H1 (cell line): ENCODE measurements at regions not wholly inside any gene's neighbourhood (a gene's known extent, or its start where the extent isn't known, plus 50 kb on each side); places are given as distances from the start of the nearest gene placed in this dataset.

Experiments used
- CTCF ChIA-PET: fragments of 300-600 bp; sonication (Branson Sonifier 250); formaldehyde crosslinking; loops from one replicate; lab custom pipeline; 2021; ENCODE audit not compliant: partially characterized antibody; lab: Charles Lee
- POLR2A ChIA-PET: fragments of 300-600 bp; sonication (Branson Sonifier 250); formaldehyde crosslinking; loops from one replicate; lab custom pipeline; 2021; ENCODE audit warnings: inconsistent platforms; ENCODE audit not compliant: partially characterized antibody; lab: Charles Lee
- DNase-seq, 2 experiments: peaks; one replicate each; pipeline versions ENCODE4 v3.0.0 to v3.0.0-alpha.2; 2010 to 2022; ENCODE audit warnings: low spot score in 2 of 2, low read depth in 1 of 2, mixed read lengths in 1 of 2
- FAIRE-seq: peaks from 2 replicates; lab custom pipeline; 2011; peaks lifted over from hg19 to GRCh38; lab: Jason Lieb, UNC
- H2AFZ ChIP-seq: 2 replicates; pipeline ENCODE4 v1.8.1; 2012; ENCODE audit warnings: low read length, inconsistent platforms
- H2AK5ac ChIP-seq: 2 replicates; pipeline ENCODE4 v1.6.1; 2013; ENCODE audit warnings: low read depth, low read length
- H2BK120ac ChIP-seq: replicated peaks from 2 replicates; pipeline ENCODE3; 2013; ENCODE audit warnings: low read depth, low read length, inconsistent platforms
- H2BK12ac ChIP-seq: 2 replicates; pipeline ENCODE4 v1.6.1; 2013; ENCODE audit warnings: low read depth, low read length
- H2BK15ac ChIP-seq: 2 replicates; pipeline ENCODE4 v1.6.1; 2013; ENCODE audit warnings: low read length
- H2BK20ac ChIP-seq: 2 replicates; pipeline ENCODE4 v1.6.1; 2013; ENCODE audit warnings: low read length
- H2BK5ac ChIP-seq: 2 replicates; pipeline ENCODE4 v1.6.1; 2013; ENCODE audit warnings: low read depth, low read length
- H3K14ac ChIP-seq: 2 replicates; pipeline ENCODE4 v1.6.1; 2013; ENCODE audit warnings: inconsistent platforms; ENCODE audit not compliant: insufficient read length
- H3K18ac ChIP-seq: 2 replicates; pipeline ENCODE4 v1.6.1; 2013; ENCODE audit warnings: low read length; ENCODE audit errors: extremely low read depth
- H3K23ac ChIP-seq: 2 replicates; pipeline ENCODE4 v1.6.1; 2013; ENCODE audit warnings: inconsistent platforms; ENCODE audit not compliant: insufficient read length
- H3K23me2 ChIP-seq: 2 replicates; pipeline ENCODE4 v1.6.1; 2013; ENCODE audit warnings: low read depth, low read length
- H3K27ac ChIP-seq: 2 replicates; pipeline ENCODE4 v1.6.1; 2011; ENCODE audit warnings: low read depth, low read length, inconsistent platforms
- H3K27me3 ChIP-seq, 4 experiments: replicated peaks in 1 of 4; 1 replicate in 1 of 4; 2 replicates in 3 of 4; pipeline versions ENCODE4 v1.6.1 to v1.8.1; 2011 to 2013; ENCODE audit warnings: low read length in 3 of 4, mild to moderate bottlenecking in 3 of 4, inconsistent platforms in 2 of 4, mixed read lengths in 2 of 4, moderate library complexity in 1 of 4; ENCODE audit not compliant: control insufficient read depth in 3 of 4, insufficient read depth in 3 of 4; ENCODE audit errors: extremely low read depth in 1 of 4
- H3K36me3 ChIP-seq, 4 experiments: 2 replicates each; pipeline versions ENCODE4 v1.6.1 to v1.8.1; 2011 to 2013; ENCODE audit warnings: mild to moderate bottlenecking in 4 of 4, low read length in 3 of 4, moderate library complexity in 2 of 4, control low read depth in 1 of 4, inconsistent platforms in 1 of 4; ENCODE audit not compliant: insufficient read depth in 4 of 4, control insufficient read depth in 2 of 4
- H3K4ac ChIP-seq: replicated peaks from 2 replicates; pipeline ENCODE3; 2013; ENCODE audit warnings: low read length, low read depth, mixed read lengths, inconsistent platforms; ENCODE audit not compliant: insufficient read length
- H3K4me1 ChIP-seq, 4 experiments: replicated peaks in 1 of 4; 1 replicate in 1 of 4; 2 replicates in 3 of 4; pipeline versions ENCODE4 v1.6.1 to v1.8.1; 2011 to 2013; ENCODE audit warnings: low read length in 3 of 4, inconsistent platforms in 2 of 4, mixed read lengths in 1 of 4; ENCODE audit not compliant: insufficient read depth in 4 of 4, control insufficient read depth in 3 of 4
- H3K4me2 ChIP-seq, 2 experiments: 2 replicates each; pipeline versions ENCODE4 v1.6.1 to v1.8.1; 2011 to 2013; ENCODE audit warnings: low read depth in 2 of 2, low read length in 2 of 2, control low read depth in 1 of 2, inconsistent platforms in 1 of 2, mild to moderate bottlenecking in 1 of 2; ENCODE audit not compliant: insufficient read depth in 1 of 2
- H3K4me3 ChIP-seq, 4 experiments: fragments of 200-600, 300-600 bp in 1 of 4; sonication (generic), shearing (Covaris generic), sonication (Bioruptor Twin) in 1 of 4; 2 replicates each; pipeline versions ENCODE4 v1.5.1 to v1.8.1; 2011 to 2016; ENCODE audit warnings: low read length in 4 of 4, low read depth in 3 of 4, control low read depth in 2 of 4, inconsistent platforms in 2 of 4, mild to moderate bottlenecking in 2 of 4, mixed read lengths in 1 of 4, moderate library complexity in 1 of 4; ENCODE audit not compliant: insufficient read depth in 2 of 4; ENCODE audit errors: extremely low read depth in 1 of 4
- H3K56ac ChIP-seq: replicated peaks from 2 replicates; pipeline ENCODE3; 2013; ENCODE audit warnings: low read depth, mild to moderate bottlenecking, mixed read lengths, low read length, inconsistent platforms; ENCODE audit not compliant: insufficient read length
- H3K79me1 ChIP-seq: 2 replicates; pipeline ENCODE4 v1.6.1; 2013; ENCODE audit warnings: low read depth, low read length, control low read depth
- H3K79me2 ChIP-seq, 2 experiments: 2 replicates each; pipeline versions ENCODE4 v1.6.1 to v1.8.1; 2012 to 2013; ENCODE audit warnings: low read length in 2 of 2, mild to moderate bottlenecking in 2 of 2, inconsistent platforms in 1 of 2; ENCODE audit not compliant: insufficient read depth in 2 of 2, control insufficient read depth in 1 of 2
- H3K9ac ChIP-seq, 4 experiments: replicated peaks in 1 of 4; 1 replicate in 1 of 4; 2 replicates in 3 of 4; pipeline versions ENCODE4 v1.6.1 to v1.8.1; 2011 to 2013; ENCODE audit warnings: low read depth in 3 of 4, low read length in 3 of 4, control low read depth in 2 of 4, mild to moderate bottlenecking in 2 of 4, moderate library complexity in 2 of 4, inconsistent platforms in 1 of 4; ENCODE audit errors: extremely low read depth in 1 of 4
- H3K9me3 ChIP-seq, 2 experiments: 2 replicates each; pipeline versions ENCODE4 v1.6.1 to v1.8.1; 2012 to 2013; ENCODE audit warnings: mild to moderate bottlenecking in 2 of 2, moderate library complexity in 2 of 2, control low read depth in 1 of 2, inconsistent platforms in 1 of 2, low read depth in 1 of 2, low read length in 1 of 2, mixed read lengths in 1 of 2; ENCODE audit not compliant: insufficient read depth in 2 of 2
- H4K20me1 ChIP-seq, 2 experiments: replicated peaks in 1 of 2; 2 replicates each; pipeline versions ENCODE3 to v1.8.1; 2011 to 2013; ENCODE audit warnings: inconsistent platforms in 2 of 2, low read length in 2 of 2, mild to moderate bottlenecking in 1 of 2; ENCODE audit not compliant: insufficient read depth in 2 of 2, control insufficient read depth in 1 of 2
- H4K5ac ChIP-seq: 2 replicates; pipeline ENCODE4 v1.6.1; 2013; ENCODE audit warnings: low read length, low read depth, mixed read lengths, inconsistent platforms; ENCODE audit not compliant: insufficient read length
- H4K8ac ChIP-seq: 2 replicates; pipeline ENCODE4 v1.8.0; 2013; ENCODE audit warnings: mild to moderate bottlenecking, moderate library complexity, low read length, inconsistent platforms; ENCODE audit not compliant: insufficient read depth; ENCODE audit errors: extremely low read depth
- H4K91ac ChIP-seq: replicated peaks from 2 replicates; pipeline ENCODE3; 2013; ENCODE audit warnings: low read length, mixed read lengths, inconsistent platforms; ENCODE audit not compliant: insufficient read length
- ASH2L ChIP-seq: fragments of 200-600, 300-600 bp; sonication (generic); IDR thresholded peaks from one replicate; pipeline ENCODE4 v1.7.1; 2017; ENCODE audit warnings: low read length
- BRCA1 ChIP-seq: IDR thresholded peaks from 2 replicates; pipeline ENCODE4 v1.6.1; 2012; ENCODE audit warnings: low read depth, low read length, improper control_type of control experiment
- CHD1 ChIP-seq: IDR thresholded peaks from 2 replicates; pipeline ENCODE4 v1.6.1; 2012; ENCODE audit warnings: low read depth, low read length, improper control_type of control experiment
- NRF1 ChIP-seq: IDR thresholded peaks from 2 replicates; pipeline ENCODE4 v1.6.1; 2011; ENCODE audit warnings: mild to moderate bottlenecking, low read depth, low read length, improper control_type of control experiment
- PHF8 ChIP-seq: fragments of 200-600 bp; sonication (generic); conservative IDR thresholded peaks from 2 replicates; pipeline ENCODE4 v1.7.1; 2012; ENCODE audit warnings: low read depth, mild to moderate bottlenecking, inconsistent platforms, low read length, moderate library complexity
- RXRA ChIP-seq: IDR thresholded peaks from 2 replicates; pipeline ENCODE4 v1.6.1; 2011; ENCODE audit warnings: low read depth, mild to moderate bottlenecking, low read length, moderate library complexity; ENCODE audit not compliant: insufficient read depth
- SIRT6 ChIP-seq: IDR thresholded peaks from one replicate; pipeline ENCODE4 v1.7.1; 2012; ENCODE audit warnings: low read length, inconsistent platforms
- SIX5 ChIP-seq: IDR thresholded peaks from 2 replicates; pipeline ENCODE4 v1.6.1; 2011; ENCODE audit warnings: mild to moderate bottlenecking, low read depth, low read length
- SP2 ChIP-seq: IDR thresholded peaks from 2 replicates; pipeline ENCODE4 v1.6.1; 2012; ENCODE audit warnings: mild to moderate bottlenecking, low read length, inconsistent platforms
- SRF ChIP-seq: IDR thresholded peaks from 2 replicates; pipeline ENCODE4 v1.6.1; 2011; ENCODE audit warnings: mild to moderate bottlenecking, low read depth, low read length, moderate library complexity
- WGBS, 2 experiments: shearing (Covaris generic) in 1 of 2; methylation state at CpG; one replicate each; pipeline versions ENCODE4 v1.1.6 to v1.1.7; 2013 to 2015; ENCODE audit warnings: low lambda C conversion rate in 2 of 2, mixed read lengths in 2 of 2, inconsistent platforms in 1 of 2, low coverage in 1 of 2, missing lambda C conversion rate in 1 of 2; ENCODE audit not compliant: insufficient replicate concordance in 2 of 2, insufficient coverage in 1 of 2, insufficient read length in 1 of 2; ENCODE audit errors: extremely low coverage in 1 of 2, missing lambda C conversion rate in 1 of 2; 5-methylcytosine and 5-hydroxymethylcytosine counted together
- TF ChIP-seq, protein P1 (sequence below): IDR thresholded peaks from 2 replicates; pipeline ENCODE4 v1.6.1; 2012; ENCODE audit warnings: low read length, inconsistent platforms
- TF ChIP-seq, protein P2 (sequence below): IDR thresholded peaks from 2 replicates; pipeline ENCODE4 v1.6.1; 2011; ENCODE audit warnings: low read depth, mild to moderate bottlenecking, low read length; ENCODE audit not compliant: insufficient read depth
- TF ChIP-seq, protein P3 (sequence below): IDR thresholded peaks from 2 replicates; pipeline ENCODE4 v1.6.1; 2011; ENCODE audit warnings: low read length, improper control_type of control experiment

DNA sequence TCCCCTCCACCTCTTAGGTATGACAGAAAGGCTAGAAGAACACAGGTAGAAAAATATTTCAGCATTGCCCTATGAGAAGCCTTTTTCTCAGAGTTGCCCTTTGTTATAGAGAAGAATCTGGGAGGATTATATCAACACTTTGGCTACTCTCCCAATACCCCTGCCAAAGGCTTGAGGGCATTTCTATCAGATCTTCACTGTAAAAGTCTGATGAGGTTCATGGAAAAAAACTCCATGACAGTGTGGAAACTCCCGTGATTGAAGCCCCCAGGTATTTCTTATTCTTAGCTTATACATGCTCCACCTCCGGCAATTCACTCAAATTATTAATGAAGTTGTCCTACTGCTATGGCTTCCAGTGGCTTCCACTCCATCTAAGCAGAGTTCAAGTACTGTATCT lies 753.6 kb downstream of the CENPC start:
- no peak overlapping the region for H2BK12ac ChIP-seq
- no peak overlapping the region for H2BK120ac ChIP-seq
- no peak overlapping the region for H3K27ac ChIP-seq
- no peak overlapping the region for H3K18ac ChIP-seq
- no peak overlapping the region for H2BK15ac ChIP-seq
- H2BK20ac ChIP-seq: no peak overlapping the region
- H3K79me2 ChIP-seq: no peaks in the 10 kb centered on the region
- FAIRE-seq (no peak), DNase-seq (no peak)
- ChIA-PET CTCF (no interaction called here), POLR2A (no interaction called here)
- H3K14ac ChIP-seq: no peak overlapping the region
- WGBS, 2 experiments: 90% methylated on average over 2 of the region's 2 CpGs; no CpG with 5 or more reads in 1 of the 2 experiments
- no peak overlapping the region for H4K8ac ChIP-seq
- H3K56ac ChIP-seq: no peak overlapping the region
- no peaks in the 10 kb centered on the region for H3K4me1 ChIP-seq
- H3K23me2 ChIP-seq: no peaks in the 10 kb centered on the region
- H4K91ac ChIP-seq: no peak overlapping the region
- H3K36me3 ChIP-seq: no peaks in the 10 kb centered on the region
- H2AK5ac ChIP-seq: no peak overlapping the region
- H3K9me3 ChIP-seq: no peaks in the 10 kb centered on the region
- H3K79me1 ChIP-seq: no peaks in the 10 kb centered on the region
- no peak overlapping the region for H2AFZ ChIP-seq
- no peak overlapping the region for H3K23ac ChIP-seq
- H2BK5ac ChIP-seq: no peak overlapping the region
- H4K20me1 ChIP-seq: no peaks in the 10 kb centered on the region
- H4K5ac ChIP-seq: no peak overlapping the region
- no peaks in the 10 kb centered on the region for H3K27me3 ChIP-seq
- H3K9ac ChIP-seq: no peak overlapping the region
- H3K4ac ChIP-seq: no peak overlapping the region
- no peak overlapping the region for H3K4me3 ChIP-seq
- H3K4me2 ChIP-seq: no peak overlapping the region
- no peak for TF ChIP-seq SP2
- TF ChIP-seq RXRA: no peak
- TF ChIP-seq NRF1: no peak
- TF ChIP-seq, protein P1, sequence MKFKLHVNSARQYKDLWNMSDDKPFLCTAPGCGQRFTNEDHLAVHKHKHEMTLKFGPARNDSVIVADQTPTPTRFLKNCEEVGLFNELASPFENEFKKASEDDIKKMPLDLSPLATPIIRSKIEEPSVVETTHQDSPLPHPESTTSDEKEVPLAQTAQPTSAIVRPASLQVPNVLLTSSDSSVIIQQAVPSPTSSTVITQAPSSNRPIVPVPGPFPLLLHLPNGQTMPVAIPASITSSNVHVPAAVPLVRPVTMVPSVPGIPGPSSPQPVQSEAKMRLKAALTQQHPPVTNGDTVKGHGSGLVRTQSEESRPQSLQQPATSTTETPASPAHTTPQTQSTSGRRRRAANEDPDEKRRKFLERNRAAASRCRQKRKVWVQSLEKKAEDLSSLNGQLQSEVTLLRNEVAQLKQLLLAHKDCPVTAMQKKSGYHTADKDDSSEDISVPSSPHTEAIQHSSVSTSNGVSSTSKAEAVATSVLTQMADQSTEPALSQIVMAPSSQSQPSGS: no peak
- TF ChIP-seq, protein P2, sequence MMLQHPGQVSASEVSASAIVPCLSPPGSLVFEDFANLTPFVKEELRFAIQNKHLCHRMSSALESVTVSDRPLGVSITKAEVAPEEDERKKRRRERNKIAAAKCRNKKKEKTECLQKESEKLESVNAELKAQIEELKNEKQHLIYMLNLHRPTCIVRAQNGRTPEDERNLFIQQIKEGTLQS: no peak
- no peak for TF ChIP-seq CHD1
- TF ChIP-seq SIRT6: no peak
- TF ChIP-seq, protein P3, sequence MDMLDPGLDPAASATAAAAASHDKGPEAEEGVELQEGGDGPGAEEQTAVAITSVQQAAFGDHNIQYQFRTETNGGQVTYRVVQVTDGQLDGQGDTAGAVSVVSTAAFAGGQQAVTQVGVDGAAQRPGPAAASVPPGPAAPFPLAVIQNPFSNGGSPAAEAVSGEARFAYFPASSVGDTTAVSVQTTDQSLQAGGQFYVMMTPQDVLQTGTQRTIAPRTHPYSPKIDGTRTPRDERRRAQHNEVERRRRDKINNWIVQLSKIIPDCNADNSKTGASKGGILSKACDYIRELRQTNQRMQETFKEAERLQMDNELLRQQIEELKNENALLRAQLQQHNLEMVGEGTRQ: no peak
- no peak for TF ChIP-seq BRCA1
- no peak for TF ChIP-seq ASH2L
- TF ChIP-seq SIX5: no peak
- TF ChIP-seq PHF8: no peak
- no peak for TF ChIP-seq SRF
